Epithelial cell of prostate (primary cell): ENCODE measurements at regions not wholly inside any gene's neighbourhood (a gene's known extent, or its start where the extent isn't known, plus 50 kb on each side); places are given as distances from the start of the nearest gene placed in this dataset.
"Not testable (repeated sequence)": the region's sequence is repeated elsewhere in the genome, so short reads cannot be mapped to it uniquely, and the experiment has no call there.

Experiments
- DNase-seq: peaks from one replicate; pipeline ENCODE4 v3.0.0-alpha.2; 2011; ENCODE audit warnings: low read depth, low spot score
- H3K27ac ChIP-seq: fragments of 450-650 bp; 2 replicates; pipeline ENCODE4 v1.5.1; 2017; ENCODE audit warnings: mild to moderate bottlenecking

DNA sequence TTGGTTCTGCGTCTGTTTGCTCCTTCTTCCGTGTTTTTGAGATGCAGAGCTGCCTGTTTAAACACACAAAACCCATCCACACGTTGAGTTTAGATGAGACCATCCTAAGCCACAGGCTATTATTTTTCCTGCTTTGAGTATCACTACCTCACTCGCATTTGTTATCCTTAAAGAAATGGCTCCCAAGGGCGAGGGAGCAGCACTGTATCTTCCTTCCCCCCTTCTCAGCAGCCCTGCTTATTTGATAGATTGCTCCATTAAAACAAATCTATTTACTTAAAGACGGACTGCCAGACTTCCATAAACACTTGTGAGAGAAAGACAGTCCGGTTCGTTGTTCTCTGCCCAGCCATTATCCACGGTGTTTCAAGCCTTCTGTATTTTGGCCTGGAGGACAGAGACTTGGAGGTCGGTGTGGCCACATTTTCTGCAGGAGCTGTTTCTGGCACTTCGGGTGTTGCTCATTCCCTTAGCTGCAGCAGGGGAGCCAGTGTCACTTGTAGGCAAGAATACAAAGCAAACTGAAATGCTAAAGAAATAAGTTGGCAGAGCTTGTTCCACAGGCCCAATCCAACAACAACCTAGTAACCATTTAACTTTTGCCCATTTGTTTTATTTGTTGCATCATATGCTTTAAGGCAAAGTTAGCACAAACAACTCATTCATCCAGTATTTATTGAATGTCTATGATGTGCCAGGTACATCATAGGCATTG lies 275.4 kb downstream of the TTC6 start:
- H3K27ac ChIP-seq: peak overlapping the region; percentile 66
- no peak for DNase-seq

GRCh38 chr14:37874065-37874428 lies 278.6 kb downstream of the TTC6 start:
- not testable (repeated sequence) for DNase-seq, H3K27ac ChIP-seq

DNA sequence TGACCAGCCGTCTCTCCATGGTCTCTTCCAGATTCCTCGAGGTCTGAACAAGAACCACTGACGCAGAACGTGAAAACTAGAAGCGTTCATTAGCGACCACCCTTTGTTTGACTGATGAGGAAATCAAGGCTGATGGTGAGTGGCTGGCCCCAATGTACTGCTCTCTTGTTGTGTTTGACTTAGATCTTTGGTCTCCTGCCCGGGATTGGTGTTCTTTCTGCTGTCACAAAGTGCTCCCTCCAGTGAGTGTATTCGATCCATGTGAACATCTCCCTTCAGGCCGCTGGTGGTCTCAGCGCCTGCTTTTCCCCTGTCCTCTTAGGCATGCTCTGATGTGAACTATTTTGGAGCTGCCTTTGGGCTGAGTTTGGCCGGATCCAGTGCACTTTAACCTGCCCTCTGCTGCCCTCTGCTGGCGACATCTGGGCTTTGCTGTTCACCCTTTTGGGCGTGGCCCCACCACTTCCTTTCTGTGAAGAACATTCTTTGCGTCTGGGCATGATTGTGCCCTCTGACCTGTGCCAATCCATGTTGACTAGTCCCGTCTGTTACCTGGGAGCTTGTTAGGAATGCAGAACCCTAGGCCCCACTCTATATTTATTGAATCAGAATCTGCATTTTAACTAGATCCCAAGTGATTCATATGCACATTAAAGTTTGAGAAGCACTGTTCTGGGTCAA lies 279.1 kb downstream of the TTC6 start:
- no peak for DNase-seq
- H3K27ac ChIP-seq: no peak overlapping the region

- DNase-seq: no peak
- H3K27ac ChIP-seq: no peak overlapping the region
Measured at GRCh38 chr14:37888234-37888633, 292.8 kb downstream of the TTC6 start.

GRCh38 chr14:37889087-37889486 lies 293.7 kb downstream of the TTC6 start:
- no peak for DNase-seq
- no peak overlapping the region for H3K27ac ChIP-seq

DNA sequence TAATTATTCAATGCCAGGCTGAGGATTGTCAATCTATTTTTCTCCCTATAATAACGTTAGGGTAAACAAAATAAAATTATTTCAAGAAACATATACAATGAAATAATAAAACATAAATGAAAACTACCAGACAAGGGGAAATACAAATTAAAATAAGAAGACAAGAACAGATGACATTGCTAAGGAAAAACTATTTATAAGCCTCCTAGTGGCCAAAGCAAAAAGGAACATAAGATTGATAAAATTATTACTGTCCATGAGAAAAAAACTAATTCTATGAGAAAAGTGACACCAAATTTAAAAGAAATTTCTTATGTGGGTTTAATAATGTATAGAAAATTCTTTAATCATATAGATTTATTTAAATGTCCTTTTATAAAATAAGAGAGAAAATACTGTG lies 294.7 kb downstream of the TTC6 start:
- DNase-seq: no peak
- no peak overlapping the region for H3K27ac ChIP-seq

DNA sequence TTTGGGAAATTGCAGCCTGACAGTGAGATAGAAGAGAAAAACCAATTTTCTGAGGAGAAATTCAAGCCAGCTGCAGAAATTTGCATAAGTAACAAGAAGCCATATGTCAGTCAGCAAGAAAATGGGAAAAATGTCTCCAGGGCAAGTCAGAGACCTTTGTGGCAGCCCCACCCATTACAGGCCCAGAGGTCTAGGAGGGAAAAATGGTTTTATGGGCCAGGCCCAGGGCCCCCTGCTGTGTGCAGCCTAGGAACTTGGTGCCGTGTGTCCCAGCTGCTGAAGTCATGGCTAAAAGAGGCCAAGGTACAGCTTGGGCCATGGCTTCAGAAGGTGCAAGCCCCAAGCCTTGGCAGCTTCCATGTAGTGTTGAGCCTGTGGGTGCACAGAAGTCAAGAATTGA lies 296.1 kb downstream of the TTC6 start:
- not testable (repeated sequence) for DNase-seq, H3K27ac ChIP-seq

DNA sequence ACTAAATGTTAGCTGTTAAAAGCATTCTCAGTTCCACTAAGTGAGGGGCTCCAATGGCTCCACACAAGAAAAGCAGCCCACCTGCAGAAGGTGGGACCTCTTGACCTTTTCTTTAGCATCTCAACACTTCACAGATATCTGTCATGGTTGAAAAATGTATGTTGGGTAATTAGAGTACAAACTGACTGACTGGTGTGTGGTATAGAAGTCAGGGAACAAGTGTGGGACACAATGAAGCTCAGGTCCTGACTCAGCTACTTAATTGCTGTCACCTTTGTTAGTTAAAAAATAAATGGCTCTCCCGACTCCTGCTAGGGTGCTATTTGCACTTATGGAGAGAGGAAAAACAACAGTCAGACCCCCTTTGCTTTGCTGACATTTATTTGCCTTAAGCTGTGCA lies 299.0 kb downstream of the TTC6 start:
- H3K27ac ChIP-seq: no peak overlapping the region
- no peak for DNase-seq

GRCh38 chr14:37899365-37899764 lies 303.9 kb downstream of the TTC6 start:
- H3K27ac ChIP-seq: no peak overlapping the region
- no peak for DNase-seq

GRCh38 chr14:37900561-37900960 lies 305.1 kb downstream of the TTC6 start:
- no peak for DNase-seq
- no peak overlapping the region for H3K27ac ChIP-seq

DNA sequence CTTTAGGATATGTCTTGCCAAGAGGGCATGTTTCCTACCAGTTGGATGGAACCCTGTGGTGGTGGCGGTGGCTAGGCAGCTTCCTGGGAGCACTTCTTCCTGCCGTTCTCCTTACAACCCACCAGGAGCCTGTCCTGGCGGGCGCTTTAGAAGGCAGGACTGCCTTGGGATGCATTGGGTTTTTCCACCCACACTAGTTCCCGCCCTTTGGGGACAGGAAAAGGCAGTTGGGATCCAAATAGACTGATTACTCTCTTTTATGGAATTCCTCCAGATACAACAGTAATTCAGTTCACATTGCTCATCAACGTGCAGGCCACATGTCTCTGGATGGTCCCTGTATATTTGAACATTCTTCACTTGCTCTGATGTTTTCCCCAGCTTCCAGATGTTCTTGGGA lies 305.7 kb upstream of the SSTR1 start:
- DNase-seq: no peak
- no peak overlapping the region for H3K27ac ChIP-seq

- DNase-seq: no peak
- H3K27ac ChIP-seq: no peak overlapping the region
Measured at GRCh38 chr14:37903343-37904191, 304.1 kb upstream of the SSTR1 start.

DNA sequence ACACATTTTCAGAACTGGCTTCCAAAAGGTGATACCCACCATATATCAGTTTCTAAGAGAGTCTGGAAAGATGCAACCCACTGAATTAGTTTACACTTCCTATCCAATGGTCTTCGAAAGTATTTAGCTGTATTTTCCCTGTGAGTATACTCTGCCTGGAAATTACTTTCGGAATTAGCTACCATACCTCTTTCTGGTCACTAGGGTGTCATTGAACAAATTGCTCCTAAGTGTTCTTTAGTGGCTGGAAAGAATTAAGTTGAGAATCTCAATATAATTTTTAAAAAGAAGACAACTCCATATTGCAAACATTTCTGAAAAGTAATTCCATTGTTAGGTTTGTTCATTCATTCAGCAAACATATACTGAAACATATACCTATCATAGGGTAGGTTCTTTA lies 283.1 kb upstream of the SSTR1 start:
- DNase-seq: no peak
- H3K27ac ChIP-seq: no peak overlapping the region

DNA sequence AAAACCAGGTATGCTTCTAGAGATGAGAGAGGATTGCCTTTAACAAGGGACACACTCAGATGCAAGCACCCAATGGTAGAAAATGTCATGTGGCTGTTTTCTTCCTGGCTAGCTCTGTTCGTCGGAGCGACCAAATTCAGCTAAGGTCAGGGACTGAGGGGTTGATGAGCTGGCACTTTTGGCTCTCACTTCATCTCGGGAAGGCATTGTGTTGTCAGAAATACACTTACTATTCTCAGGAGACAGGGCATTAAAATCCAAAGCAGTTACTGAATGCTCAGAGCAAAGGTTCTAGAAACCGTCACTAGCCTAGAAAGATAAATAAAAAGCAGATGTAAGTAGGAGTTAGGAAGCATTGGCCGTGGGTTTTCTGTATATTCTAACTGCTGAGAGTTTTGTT lies 275.7 kb upstream of the SSTR1 start:
- DNase-seq: no peak

DNA sequence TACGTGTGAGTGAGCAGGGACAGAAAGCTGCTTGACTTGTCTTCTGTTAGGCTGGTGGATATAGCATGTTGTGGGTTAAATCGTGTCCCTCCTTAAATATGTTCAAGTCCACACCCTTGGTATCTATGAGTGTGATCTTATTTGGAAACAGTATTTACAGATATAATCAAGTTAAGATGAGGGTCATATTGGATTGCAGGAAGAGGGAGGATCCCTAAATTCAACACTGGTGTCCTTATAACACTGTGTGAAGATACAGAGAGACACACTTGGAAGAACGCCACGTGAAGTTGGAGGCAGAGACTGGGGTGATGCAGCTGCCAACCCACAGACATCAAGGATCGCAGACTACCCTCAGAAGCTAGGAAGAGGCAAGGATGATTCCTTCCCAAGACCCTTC lies 275.2 kb upstream of the SSTR1 start:
- no peak overlapping the region for H3K27ac ChIP-seq
- DNase-seq: no peak

More for the DNA sequence above, 275.7 kb upstream of the SSTR1 start:
- H3K27ac ChIP-seq: no peak overlapping the region

GRCh38 chr14:37936971-37937370 lies 270.7 kb upstream of the SSTR1 start:
- no peak for DNase-seq
- no peak overlapping the region for H3K27ac ChIP-seq

- DNase-seq: no peak
- H3K27ac ChIP-seq: no peak overlapping the region
Measured at GRCh38 chr14:37939442-37940028, 268.2 kb upstream of the SSTR1 start.

GRCh38 chr14:37945959-37946358 lies 261.7 kb upstream of the SSTR1 start:
- DNase-seq: no peak
- H3K27ac ChIP-seq: no peak overlapping the region

- no peak for DNase-seq
Measured at GRCh38 chr14:37946819-37947218, 260.9 kb upstream of the SSTR1 start.

DNA sequence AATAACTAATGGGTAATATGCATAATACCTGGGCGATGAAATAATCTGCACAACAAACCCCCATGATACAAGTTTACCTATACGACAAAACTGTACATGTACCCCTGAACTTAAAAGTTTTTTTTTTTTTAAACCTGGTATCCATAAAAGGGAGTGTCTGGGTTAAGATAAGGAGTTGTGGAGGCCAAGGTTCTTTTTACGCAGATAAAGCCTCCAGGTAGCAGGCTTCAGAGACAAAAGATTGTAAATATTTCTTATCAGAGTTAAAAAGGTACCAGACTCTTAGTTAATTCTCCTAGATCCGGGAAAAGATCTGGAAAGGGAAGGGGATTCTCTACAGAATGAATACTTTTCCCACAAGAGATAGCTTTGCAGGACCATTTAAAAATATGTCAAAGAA lies 259.4 kb upstream of the SSTR1 start:
- no peak for DNase-seq
- H3K27ac ChIP-seq: no peak overlapping the region

More at GRCh38 chr14:37946819-37947218, 260.9 kb upstream of the SSTR1 start:
- no peak overlapping the region for H3K27ac ChIP-seq
